H1 (cell line): ENCODE measurements at regions not wholly inside any gene's neighbourhood (a gene's known extent, or its start where the extent isn't known, plus 50 kb on each side); places are given as distances from the start of the nearest gene placed in this dataset.

Experiments
- CTCF ChIA-PET: fragments of 300-600 bp; sonication (Branson Sonifier 250); formaldehyde crosslinking; loops from one replicate; lab custom pipeline; 2021; ENCODE audit not compliant: partially characterized antibody; lab: Charles Lee
- POLR2A ChIA-PET: fragments of 300-600 bp; sonication (Branson Sonifier 250); formaldehyde crosslinking; loops from one replicate; lab custom pipeline; 2021; ENCODE audit warnings: inconsistent platforms; ENCODE audit not compliant: partially characterized antibody; lab: Charles Lee
- DNase-seq, 2 experiments: peaks; one replicate each; pipeline versions ENCODE4 v3.0.0 to v3.0.0-alpha.2; 2010 to 2022; ENCODE audit warnings: low spot score in 2 of 2, low read depth in 1 of 2, mixed read lengths in 1 of 2
- FAIRE-seq: peaks from 2 replicates; lab custom pipeline; 2011; peaks lifted over from hg19 to GRCh38; lab: Jason Lieb, UNC
- H2AFZ ChIP-seq: 2 replicates; pipeline ENCODE4 v1.8.1; 2012; ENCODE audit warnings: low read length, inconsistent platforms
- H2AK5ac ChIP-seq: 2 replicates; pipeline ENCODE4 v1.6.1; 2013; ENCODE audit warnings: low read depth, low read length
- H2BK120ac ChIP-seq: replicated peaks from 2 replicates; pipeline ENCODE3; 2013; ENCODE audit warnings: low read depth, low read length, inconsistent platforms
- H2BK12ac ChIP-seq: 2 replicates; pipeline ENCODE4 v1.6.1; 2013; ENCODE audit warnings: low read depth, low read length
- H2BK15ac ChIP-seq: 2 replicates; pipeline ENCODE4 v1.6.1; 2013; ENCODE audit warnings: low read length
- H2BK20ac ChIP-seq: 2 replicates; pipeline ENCODE4 v1.6.1; 2013; ENCODE audit warnings: low read length
- H2BK5ac ChIP-seq: 2 replicates; pipeline ENCODE4 v1.6.1; 2013; ENCODE audit warnings: low read depth, low read length
- H3K14ac ChIP-seq: 2 replicates; pipeline ENCODE4 v1.6.1; 2013; ENCODE audit warnings: inconsistent platforms; ENCODE audit not compliant: insufficient read length
- H3K18ac ChIP-seq: 2 replicates; pipeline ENCODE4 v1.6.1; 2013; ENCODE audit warnings: low read length; ENCODE audit errors: extremely low read depth
- H3K23ac ChIP-seq: 2 replicates; pipeline ENCODE4 v1.6.1; 2013; ENCODE audit warnings: inconsistent platforms; ENCODE audit not compliant: insufficient read length
- H3K23me2 ChIP-seq: 2 replicates; pipeline ENCODE4 v1.6.1; 2013; ENCODE audit warnings: low read depth, low read length
- H3K27ac ChIP-seq: 2 replicates; pipeline ENCODE4 v1.6.1; 2011; ENCODE audit warnings: low read depth, low read length, inconsistent platforms
- H3K27me3 ChIP-seq, 4 experiments: replicated peaks in 1 of 4; 1 replicate in 1 of 4; 2 replicates in 3 of 4; pipeline versions ENCODE4 v1.6.1 to v1.8.1; 2011 to 2013; ENCODE audit warnings: low read length in 3 of 4, mild to moderate bottlenecking in 3 of 4, inconsistent platforms in 2 of 4, mixed read lengths in 2 of 4, moderate library complexity in 1 of 4; ENCODE audit not compliant: control insufficient read depth in 3 of 4, insufficient read depth in 3 of 4; ENCODE audit errors: extremely low read depth in 1 of 4
- H3K36me3 ChIP-seq, 4 experiments: 2 replicates each; pipeline versions ENCODE4 v1.6.1 to v1.8.1; 2011 to 2013; ENCODE audit warnings: mild to moderate bottlenecking in 4 of 4, low read length in 3 of 4, moderate library complexity in 2 of 4, control low read depth in 1 of 4, inconsistent platforms in 1 of 4; ENCODE audit not compliant: insufficient read depth in 4 of 4, control insufficient read depth in 2 of 4
- H3K4ac ChIP-seq: replicated peaks from 2 replicates; pipeline ENCODE3; 2013; ENCODE audit warnings: low read length, low read depth, mixed read lengths, inconsistent platforms; ENCODE audit not compliant: insufficient read length
- H3K4me1 ChIP-seq, 4 experiments: replicated peaks in 1 of 4; 1 replicate in 1 of 4; 2 replicates in 3 of 4; pipeline versions ENCODE4 v1.6.1 to v1.8.1; 2011 to 2013; ENCODE audit warnings: low read length in 3 of 4, inconsistent platforms in 2 of 4, mixed read lengths in 1 of 4; ENCODE audit not compliant: insufficient read depth in 4 of 4, control insufficient read depth in 3 of 4
- H3K4me2 ChIP-seq, 2 experiments: 2 replicates each; pipeline versions ENCODE4 v1.6.1 to v1.8.1; 2011 to 2013; ENCODE audit warnings: low read depth in 2 of 2, low read length in 2 of 2, control low read depth in 1 of 2, inconsistent platforms in 1 of 2, mild to moderate bottlenecking in 1 of 2; ENCODE audit not compliant: insufficient read depth in 1 of 2
- H3K4me3 ChIP-seq, 4 experiments: fragments of 200-600, 300-600 bp in 1 of 4; sonication (generic), shearing (Covaris generic), sonication (Bioruptor Twin) in 1 of 4; 2 replicates each; pipeline versions ENCODE4 v1.5.1 to v1.8.1; 2011 to 2016; ENCODE audit warnings: low read length in 4 of 4, low read depth in 3 of 4, control low read depth in 2 of 4, inconsistent platforms in 2 of 4, mild to moderate bottlenecking in 2 of 4, mixed read lengths in 1 of 4, moderate library complexity in 1 of 4; ENCODE audit not compliant: insufficient read depth in 2 of 4; ENCODE audit errors: extremely low read depth in 1 of 4
- H3K56ac ChIP-seq: replicated peaks from 2 replicates; pipeline ENCODE3; 2013; ENCODE audit warnings: low read depth, mild to moderate bottlenecking, mixed read lengths, low read length, inconsistent platforms; ENCODE audit not compliant: insufficient read length
- H3K79me1 ChIP-seq: 2 replicates; pipeline ENCODE4 v1.6.1; 2013; ENCODE audit warnings: low read depth, low read length, control low read depth
- H3K79me2 ChIP-seq, 2 experiments: 2 replicates each; pipeline versions ENCODE4 v1.6.1 to v1.8.1; 2012 to 2013; ENCODE audit warnings: low read length in 2 of 2, mild to moderate bottlenecking in 2 of 2, inconsistent platforms in 1 of 2; ENCODE audit not compliant: insufficient read depth in 2 of 2, control insufficient read depth in 1 of 2
- H3K9ac ChIP-seq, 4 experiments: replicated peaks in 1 of 4; 1 replicate in 1 of 4; 2 replicates in 3 of 4; pipeline versions ENCODE4 v1.6.1 to v1.8.1; 2011 to 2013; ENCODE audit warnings: low read depth in 3 of 4, low read length in 3 of 4, control low read depth in 2 of 4, mild to moderate bottlenecking in 2 of 4, moderate library complexity in 2 of 4, inconsistent platforms in 1 of 4; ENCODE audit errors: extremely low read depth in 1 of 4
- H3K9me3 ChIP-seq, 2 experiments: 2 replicates each; pipeline versions ENCODE4 v1.6.1 to v1.8.1; 2012 to 2013; ENCODE audit warnings: mild to moderate bottlenecking in 2 of 2, moderate library complexity in 2 of 2, control low read depth in 1 of 2, inconsistent platforms in 1 of 2, low read depth in 1 of 2, low read length in 1 of 2, mixed read lengths in 1 of 2; ENCODE audit not compliant: insufficient read depth in 2 of 2
- H4K20me1 ChIP-seq, 2 experiments: replicated peaks in 1 of 2; 2 replicates each; pipeline versions ENCODE3 to v1.8.1; 2011 to 2013; ENCODE audit warnings: inconsistent platforms in 2 of 2, low read length in 2 of 2, mild to moderate bottlenecking in 1 of 2; ENCODE audit not compliant: insufficient read depth in 2 of 2, control insufficient read depth in 1 of 2
- H4K5ac ChIP-seq: 2 replicates; pipeline ENCODE4 v1.6.1; 2013; ENCODE audit warnings: low read length, low read depth, mixed read lengths, inconsistent platforms; ENCODE audit not compliant: insufficient read length
- H4K8ac ChIP-seq: 2 replicates; pipeline ENCODE4 v1.8.0; 2013; ENCODE audit warnings: mild to moderate bottlenecking, moderate library complexity, low read length, inconsistent platforms; ENCODE audit not compliant: insufficient read depth; ENCODE audit errors: extremely low read depth
- H4K91ac ChIP-seq: replicated peaks from 2 replicates; pipeline ENCODE3; 2013; ENCODE audit warnings: low read length, mixed read lengths, inconsistent platforms; ENCODE audit not compliant: insufficient read length
- BACH1 ChIP-seq: IDR thresholded peaks from 2 replicates; pipeline ENCODE4 v1.6.1; 2012; ENCODE audit warnings: low read length, improper control_type of control experiment
- CHD2 ChIP-seq: IDR thresholded peaks from 2 replicates; pipeline ENCODE4 v1.6.1; 2012; ENCODE audit warnings: low read length, improper control_type of control experiment
- EP300 ChIP-seq, 2 experiments: IDR thresholded peaks; 1 replicate in 1 of 2; 2 replicates in 1 of 2; pipeline ENCODE4 v1.6.1; 2011 to 2012; ENCODE audit warnings: low read depth in 2 of 2, low read length in 2 of 2, mild to moderate bottlenecking in 2 of 2, borderline replicate concordance in 1 of 2, inconsistent platforms in 1 of 2, moderate library complexity in 1 of 2
- HDAC2 ChIP-seq, 2 experiments: fragments of 300-600 bp in 1 of 2; sonication (generic) in 1 of 2; IDR thresholded peaks; 2 replicates each; pipeline ENCODE4 v1.6.1; 2011 to 2012; ENCODE audit warnings: low read depth in 2 of 2, low read length in 2 of 2, mild to moderate bottlenecking in 2 of 2, moderate library complexity in 2 of 2, borderline replicate concordance in 1 of 2, inconsistent platforms in 1 of 2
- HDAC6 ChIP-seq: IDR thresholded peaks from one replicate; pipeline ENCODE4 v1.7.1; 2012; ENCODE audit warnings: low read depth, mild to moderate bottlenecking, inconsistent platforms, low read length, moderate library complexity
- JUN ChIP-seq: IDR thresholded peaks from 2 replicates; pipeline ENCODE4 v1.6.1; 2011; ENCODE audit warnings: low read depth, mild to moderate bottlenecking, improper control_type of control experiment, low read length
- MAFK ChIP-seq: IDR thresholded peaks from 2 replicates; pipeline ENCODE4 v1.6.1; 2012; ENCODE audit warnings: low read depth, mild to moderate bottlenecking, improper control_type of control experiment, low read length
- MAX ChIP-seq: IDR thresholded peaks from 2 replicates; pipeline ENCODE4 v1.6.1; 2012; ENCODE audit warnings: inconsistent platforms
- POLR2A ChIP-seq, 2 experiments: IDR thresholded peaks; 1 replicate in 1 of 2; 2 replicates in 1 of 2; pipeline ENCODE4 v1.6.1; 2011; ENCODE audit warnings: low read depth in 2 of 2, low read length in 2 of 2, mild to moderate bottlenecking in 2 of 2; ENCODE audit errors: control extremely low read depth in 1 of 2
- RBBP5 ChIP-seq: IDR thresholded peaks from 2 replicates; pipeline ENCODE4 v1.7.1; 2012; ENCODE audit warnings: low read depth, mild to moderate bottlenecking, inconsistent platforms, low read length, moderate library complexity, borderline replicate concordance
- RFX5 ChIP-seq: IDR thresholded peaks from 2 replicates; pipeline ENCODE4 v1.6.1; 2011; ENCODE audit warnings: low read depth, low read length, improper control_type of control experiment, borderline replicate concordance
- RXRA ChIP-seq: IDR thresholded peaks from 2 replicates; pipeline ENCODE4 v1.6.1; 2011; ENCODE audit warnings: low read depth, mild to moderate bottlenecking, low read length, moderate library complexity; ENCODE audit not compliant: insufficient read depth
- TAF1 ChIP-seq: IDR thresholded peaks from 2 replicates; pipeline ENCODE4 v1.6.1; 2011; ENCODE audit warnings: mild to moderate bottlenecking, low read depth, low read length
- TCF12 ChIP-seq: IDR thresholded peaks from 2 replicates; pipeline ENCODE4 v1.6.1; 2011; ENCODE audit warnings: low read depth, mild to moderate bottlenecking, low read length
- YY1 ChIP-seq: IDR thresholded peaks from 2 replicates; pipeline ENCODE4 v1.6.1; 2011; ENCODE audit warnings: low read depth, mild to moderate bottlenecking, low read length
- WGBS, 2 experiments: shearing (Covaris generic) in 1 of 2; methylation state at CpG; one replicate each; pipeline versions ENCODE4 v1.1.6 to v1.1.7; 2013 to 2015; ENCODE audit warnings: low lambda C conversion rate in 2 of 2, mixed read lengths in 2 of 2, inconsistent platforms in 1 of 2, low coverage in 1 of 2, missing lambda C conversion rate in 1 of 2; ENCODE audit not compliant: insufficient replicate concordance in 2 of 2, insufficient coverage in 1 of 2, insufficient read length in 1 of 2; ENCODE audit errors: extremely low coverage in 1 of 2, missing lambda C conversion rate in 1 of 2; 5-methylcytosine and 5-hydroxymethylcytosine counted together

- H4K5ac ChIP-seq: no peak overlapping the region
- H2BK15ac ChIP-seq: no peak overlapping the region
- no peak overlapping the region for H4K91ac ChIP-seq
- ChIA-PET CTCF (interaction anchor here (0.6 to 3.9 kb wide), 5 partner anchors 9 to 84 kb away, joined by 3 to 23 read pairs (median 3); no protein-coding TSS in a partner anchor), POLR2A (no interaction called here)
- no peak overlapping the region for H3K9ac ChIP-seq
- no peaks in the 10 kb centered on the region for H3K23me2 ChIP-seq
- H3K4me1 ChIP-seq: no peaks in the 10 kb centered on the region
- H3K4me2 ChIP-seq: no peak overlapping the region
- H3K79me2 ChIP-seq: no peaks in the 10 kb centered on the region
- H2BK5ac ChIP-seq: no peak overlapping the region
- H4K20me1 ChIP-seq: peaks cover 0 to 1% of the 10 kb centered on the region in 2 experiments
- H3K36me3 ChIP-seq: no peaks in the 10 kb centered on the region
- no peak overlapping the region for H2AFZ ChIP-seq
- H3K56ac ChIP-seq: no peak overlapping the region
- no peak overlapping the region for H2BK120ac ChIP-seq
- no peak overlapping the region for H3K4ac ChIP-seq
- no peaks in the 10 kb centered on the region for H3K79me1 ChIP-seq
- H3K9me3 ChIP-seq: no peaks in the 10 kb centered on the region
- H3K23ac ChIP-seq: no peak overlapping the region
- H2BK12ac ChIP-seq: no peak overlapping the region
- H3K27me3 ChIP-seq: peaks cover 3 to 33% (median 23%) of the 10 kb centered on the region in 4 experiments; a peak in 6 of 7 replicates
- H2BK20ac ChIP-seq: no peak overlapping the region
- no peak overlapping the region for H3K14ac ChIP-seq
- no peak overlapping the region for H3K27ac ChIP-seq
- no peak overlapping the region for H2AK5ac ChIP-seq
- no peak for DNase-seq
- H4K8ac ChIP-seq: no peak overlapping the region
- no peak overlapping the region for H3K4me3 ChIP-seq
- FAIRE-seq: no peak
- no peak overlapping the region for H3K18ac ChIP-seq
- WGBS, 2 experiments: 50% methylated on average over 4 of the region's 4 CpGs; no CpG with 5 or more reads in 1 of the 2 experiments
- TF ChIP-seq EP300 (IDR thresholded peaks at IDR 0.05; ENCODE audit: borderline replicate concordance in 1 of 2, low read depth in 2 of 2, low read length in 2 of 2) (no peak), MAX (no peak), CHD2 (no peak), MAFK (no peak), POLR2A (IDR thresholded peaks at IDR 0.05; ENCODE audit: control extremely low read depth in 1 of 2, low read depth in 2 of 2, low read length in 2 of 2) (no peak), HDAC6 (no peak), RFX5 (no peak), TCF12 (no peak), BACH1 (no peak), HDAC2 (IDR thresholded peaks at IDR 0.05; ENCODE audit: borderline replicate concordance in 1 of 2, low read depth in 2 of 2, low read length in 2 of 2) (no peak), JUN (no peak), YY1 (no peak), RBBP5 (no peak), RXRA (no peak), TAF1 (no peak)
Observed at GRCh38 chr1:165062346-165062745, 294.2 kb downstream of the LMX1A start.
